GM18861 (cell line): ENCODE measurements at regions not wholly inside any gene's neighbourhood (a gene's known extent, or its start where the extent isn't known, plus 50 kb on each side); places are given as distances from the start of the nearest gene placed in this dataset.
"Not testable (repeated sequence)": the region's sequence is repeated elsewhere in the genome, so short reads cannot be mapped to it uniquely, and the experiment has no call there.

Source experiments
- ATAC-seq: cut with Tn5 transposase; IDR thresholded peaks from one replicate; pipeline ENCODE4 v1.9.1; 2021; ENCODE audit not compliant: unreplicated experiment

DNA sequence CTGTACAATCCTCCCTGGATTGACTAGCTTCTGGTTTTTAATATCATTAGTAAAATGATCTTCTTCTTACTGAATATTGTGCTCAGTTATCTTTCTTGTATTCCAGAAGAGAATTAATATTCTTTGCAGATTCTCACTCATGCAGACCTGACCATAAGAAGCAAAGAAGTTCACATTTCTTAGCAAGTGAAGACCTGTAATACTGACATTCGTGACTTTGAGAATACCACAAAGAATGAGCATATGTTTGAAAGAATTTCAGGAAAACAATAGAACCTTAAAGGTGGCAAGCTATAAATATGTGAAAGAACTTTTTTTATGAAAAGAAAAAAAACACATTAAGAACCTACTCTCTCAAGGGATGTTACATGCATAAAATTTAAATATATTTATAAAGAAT is 371.6 kb downstream of the JRKL start:
- no peak for ATAC-seq

DNA sequence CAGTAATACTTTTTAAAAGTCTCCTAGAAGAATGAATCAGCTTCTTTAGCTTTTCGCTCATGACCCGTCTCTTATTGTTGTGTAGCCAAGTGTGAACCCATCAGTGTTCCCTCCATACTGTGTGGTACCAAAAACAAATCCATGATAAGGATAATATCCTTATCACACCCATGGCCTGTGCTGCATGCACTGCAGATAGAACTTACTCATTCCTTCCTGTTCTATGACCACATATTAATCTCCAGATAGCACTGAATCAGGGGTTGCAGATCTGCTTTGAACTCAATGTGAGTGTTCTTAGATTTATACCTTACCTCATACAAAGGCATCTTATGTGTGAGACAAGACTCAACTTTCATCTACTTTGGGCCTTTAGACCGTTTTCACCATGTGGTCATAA is 373.4 kb downstream of the JRKL start:
- no peak for ATAC-seq

GRCh38 chr11:96778272-96778671 is 388.5 kb downstream of the JRKL start:
- ATAC-seq: no peak

GRCh38 chr11:96779030-96779429 is 389.2 kb downstream of the JRKL start:
- no peak for ATAC-seq

- ATAC-seq: no peak
Observed at GRCh38 chr11:96781082-96781481, 391.3 kb downstream of the JRKL start.

DNA sequence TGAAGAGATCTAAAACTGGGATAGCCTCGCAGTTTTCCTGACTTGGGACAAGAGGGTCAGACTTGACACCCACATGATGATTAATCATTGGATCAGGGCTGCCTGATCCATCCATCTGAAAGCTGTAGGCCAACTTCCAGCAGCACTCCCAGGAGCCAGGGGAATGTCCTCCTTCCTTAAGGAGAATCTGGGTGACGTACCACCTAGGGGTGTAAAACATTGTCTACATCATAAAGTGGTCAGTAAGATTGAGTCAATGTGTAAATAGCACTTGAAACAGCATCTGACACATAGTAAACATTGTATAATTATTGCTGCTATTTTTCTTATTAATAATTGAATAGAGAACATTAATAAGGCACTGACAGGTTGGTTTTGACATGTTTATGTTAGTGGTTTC is 392.8 kb downstream of the JRKL start:
- no peak for ATAC-seq

GRCh38 chr11:96783311-96783710 is 393.5 kb downstream of the JRKL start:
- ATAC-seq: no peak

DNA sequence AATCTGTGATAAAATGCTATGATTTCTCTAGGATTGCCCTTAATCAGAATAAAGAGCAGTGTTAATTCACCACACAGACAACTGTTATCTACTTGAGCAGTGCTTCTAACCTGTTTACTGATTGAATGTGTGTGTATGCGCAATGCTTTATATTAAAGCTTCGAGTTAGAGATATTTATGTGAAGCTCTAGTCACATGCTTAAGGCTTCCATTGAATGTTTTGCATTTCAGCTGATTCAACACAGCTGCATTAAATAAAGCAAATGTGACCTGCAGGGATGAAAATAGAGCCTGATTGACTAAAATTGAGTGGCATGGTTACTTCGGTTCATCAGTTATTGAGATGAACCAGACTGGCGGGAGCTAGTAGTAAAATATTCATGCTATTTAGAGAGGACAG is 395.3 kb downstream of the JRKL start:
- ATAC-seq: no peak

GRCh38 chr11:96794152-96794551 is 404.3 kb downstream of the JRKL start:
- ATAC-seq: no peak

DNA sequence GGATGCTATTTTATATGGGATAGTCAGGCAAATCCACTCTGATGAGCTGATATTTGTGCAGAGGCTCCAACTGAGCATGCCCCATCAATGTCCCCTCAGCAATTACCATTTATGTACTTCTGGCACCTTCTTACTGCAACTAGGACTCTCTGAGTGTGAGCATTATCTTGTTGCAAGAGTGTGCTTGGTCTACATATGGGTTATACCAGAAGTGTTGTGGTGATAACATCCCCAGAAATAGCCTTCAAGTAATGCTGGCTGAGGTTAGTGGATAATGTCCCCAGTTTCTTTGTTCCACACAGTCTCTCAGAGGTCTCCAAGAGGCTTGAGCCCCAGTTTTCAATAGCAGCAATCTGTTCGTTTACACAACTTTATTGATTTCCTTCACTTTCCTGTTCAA is 408.6 kb downstream of the JRKL start:
- no peak for ATAC-seq

DNA sequence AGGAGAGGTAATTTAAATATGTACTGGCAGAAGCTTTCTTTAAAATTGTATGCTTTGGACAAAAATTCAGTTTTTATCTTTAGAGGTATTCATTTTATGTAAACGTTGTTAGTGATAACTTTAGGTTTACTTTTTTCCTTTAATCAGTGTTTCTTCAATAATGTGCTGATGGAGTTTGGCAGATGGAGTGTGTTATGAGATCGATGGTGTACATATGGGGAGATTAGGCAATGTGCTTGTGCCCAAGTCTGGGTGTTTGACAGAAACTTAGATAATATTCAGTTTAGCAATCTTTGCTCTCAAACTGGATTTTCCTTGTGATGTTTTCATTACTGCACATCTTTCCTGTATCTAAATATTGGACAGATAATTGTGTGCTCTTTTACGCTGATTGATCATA is 425.4 kb downstream of the JRKL start:
- ATAC-seq: no peak

DNA sequence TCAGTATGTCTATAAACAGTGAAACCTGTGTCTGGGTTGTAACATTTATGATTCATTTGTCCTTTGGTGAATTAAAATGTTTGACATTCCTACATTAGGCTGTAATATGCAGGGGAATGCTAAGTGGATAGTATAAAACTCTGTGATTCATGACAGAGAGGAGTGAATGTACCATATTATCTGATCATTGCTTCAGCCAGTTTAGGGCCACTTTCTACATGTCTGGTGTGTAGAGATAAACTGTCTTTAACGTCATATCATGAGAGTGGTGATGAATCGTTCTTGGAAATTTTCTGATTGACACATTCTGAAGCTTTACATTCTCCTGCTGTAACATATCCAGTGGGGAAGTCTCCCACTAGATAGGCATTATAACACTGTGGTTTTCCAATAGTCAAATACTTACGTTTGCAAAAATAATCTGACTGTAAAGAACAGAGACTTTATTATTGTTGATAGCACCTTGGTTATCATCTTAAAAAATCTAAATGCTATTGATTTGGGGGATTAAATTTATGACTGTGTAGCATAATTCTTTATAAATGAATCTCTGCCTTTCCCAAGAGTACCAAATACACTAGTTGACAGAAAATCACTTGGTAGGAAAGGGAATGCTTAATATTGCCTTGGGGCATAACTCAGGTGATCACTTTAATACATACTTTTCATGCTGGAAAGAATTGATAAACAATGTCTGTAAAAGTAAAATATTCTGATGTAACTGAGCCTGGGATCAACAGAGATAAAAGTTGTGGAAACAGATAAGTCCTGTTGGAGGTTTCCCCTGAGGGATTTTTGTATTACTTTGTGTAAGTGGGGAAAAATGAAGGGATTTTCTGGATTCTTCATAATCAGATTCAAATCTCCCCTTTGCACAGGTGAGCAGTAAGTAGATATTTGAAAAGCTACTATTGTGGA is 427.9 kb downstream of the JRKL start:
- no peak for ATAC-seq

DNA sequence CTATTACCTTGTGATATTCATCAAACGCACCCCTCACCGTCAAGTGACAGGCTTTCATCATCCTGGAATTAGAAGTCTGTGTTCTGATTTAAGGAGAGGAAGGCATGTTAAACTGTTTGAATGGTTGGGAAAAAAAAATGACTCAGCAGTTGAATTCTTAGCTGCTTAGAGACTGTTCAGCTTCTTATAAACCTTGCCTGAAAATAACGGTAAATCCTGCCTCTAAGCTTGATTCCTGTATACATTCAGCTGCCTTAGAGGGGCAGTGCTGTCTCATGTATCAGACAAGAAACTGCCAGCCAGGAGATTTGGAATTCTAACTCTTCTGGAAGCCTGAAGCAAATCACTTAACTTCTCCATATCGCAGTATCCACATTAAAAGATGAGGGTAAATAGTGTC is 437.4 kb downstream of the JRKL start:
- ATAC-seq: no peak

DNA sequence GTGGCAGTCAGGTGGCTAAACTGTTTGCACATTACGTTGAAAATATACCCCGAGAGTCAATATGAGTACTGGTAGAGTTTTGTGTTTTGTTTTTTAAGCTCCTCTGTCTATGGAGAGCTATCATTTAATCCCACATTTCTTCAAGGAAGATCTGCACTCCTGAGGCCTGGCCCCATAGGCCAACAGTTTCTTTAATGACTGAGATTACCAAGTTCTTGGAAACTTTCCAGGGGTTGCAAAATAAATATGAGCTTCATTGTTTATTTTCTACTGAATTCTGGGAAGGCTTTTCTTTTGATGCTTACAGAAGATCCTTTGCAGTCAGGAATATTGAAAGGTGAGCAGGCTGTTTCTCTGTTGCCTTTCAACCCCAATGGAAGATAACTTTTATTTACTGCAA is 452.0 kb downstream of the JRKL start:
- no peak for ATAC-seq

DNA sequence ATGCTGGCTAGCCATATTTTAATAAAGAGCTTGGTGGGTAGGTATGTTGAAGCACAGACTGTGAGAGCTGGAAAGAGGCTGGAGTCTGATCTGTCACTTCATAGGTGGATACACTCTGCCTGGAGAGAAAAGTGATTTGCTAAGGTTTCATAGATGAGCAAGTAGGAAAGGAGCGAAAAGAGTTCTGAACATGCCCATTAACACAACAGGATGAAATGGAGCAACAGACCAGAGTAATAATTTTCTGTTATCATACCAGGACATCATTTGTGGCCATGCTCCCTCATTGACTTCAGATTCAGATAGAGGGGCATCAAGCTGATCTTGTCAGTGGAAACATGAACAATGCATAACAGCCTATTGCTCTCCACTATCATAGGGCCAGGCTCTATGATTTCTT is 452.9 kb downstream of the JRKL start:
- no peak for ATAC-seq

GRCh38 chr11:96854425-96854824 is 464.6 kb downstream of the JRKL start:
- ATAC-seq: no peak

DNA sequence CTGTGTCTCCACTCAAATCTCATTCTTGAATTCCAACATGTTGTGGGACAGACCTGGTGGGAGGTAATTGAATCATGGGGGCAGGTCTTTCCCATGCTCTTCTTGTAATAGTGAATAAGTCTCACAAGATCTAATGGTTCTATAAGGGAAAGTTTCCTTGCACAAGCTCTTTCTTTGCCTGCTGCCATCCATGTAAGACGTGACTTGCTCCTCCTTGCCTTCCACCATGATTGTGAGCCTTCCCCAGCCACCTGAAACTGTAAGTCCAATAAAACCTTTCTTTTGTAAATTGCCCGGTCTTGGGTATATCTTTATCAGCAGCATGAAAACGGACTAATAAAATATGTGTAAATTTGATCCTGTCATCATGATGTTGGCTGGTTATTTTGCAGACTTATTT is 471.9 kb downstream of the JRKL start:
- not testable (repeated sequence) for ATAC-seq

DNA sequence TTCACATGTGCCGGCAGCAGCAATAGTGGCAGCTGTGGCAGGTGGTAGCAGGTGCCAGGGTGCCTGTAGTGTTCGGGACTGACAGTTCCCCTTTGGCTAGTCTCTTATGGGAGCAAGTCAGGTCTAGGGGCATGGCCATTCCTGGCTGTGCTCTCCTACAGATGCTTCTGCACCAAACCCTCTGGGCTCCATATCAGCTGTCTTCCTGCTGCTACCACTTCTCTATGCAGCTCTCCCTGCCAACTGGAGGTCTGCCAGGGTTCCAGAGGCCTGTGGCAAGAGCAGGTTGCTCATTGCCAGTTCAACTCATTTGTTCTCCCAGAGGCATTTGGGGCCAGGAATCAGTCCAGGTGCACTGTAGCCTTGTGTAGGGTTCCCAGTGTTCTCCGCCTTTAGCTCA is 473.7 kb downstream of the JRKL start:
- no peak for ATAC-seq

GRCh38 chr11:96865020-96865419 is 475.2 kb downstream of the JRKL start:
- no peak for ATAC-seq

DNA sequence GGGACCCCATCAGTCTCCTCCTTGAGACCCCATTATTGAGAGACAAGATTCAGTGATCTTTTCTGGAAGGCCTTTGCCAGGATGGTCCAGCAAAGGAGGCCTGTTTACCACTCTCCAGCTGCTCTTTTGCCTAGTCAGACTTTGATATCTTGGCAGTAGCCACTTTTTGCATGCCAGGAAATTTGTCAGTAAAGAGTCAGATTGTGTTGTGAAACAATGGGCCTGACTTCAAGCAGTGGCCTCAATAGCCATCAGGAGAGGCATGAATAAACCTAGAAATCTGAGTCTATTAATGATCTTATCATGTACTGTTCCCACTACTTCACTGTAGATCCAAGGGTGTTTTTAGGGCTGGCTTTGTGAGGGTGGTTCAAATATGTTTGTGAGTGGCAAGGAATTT is 479.4 kb downstream of the JRKL start:
- no peak for ATAC-seq

DNA sequence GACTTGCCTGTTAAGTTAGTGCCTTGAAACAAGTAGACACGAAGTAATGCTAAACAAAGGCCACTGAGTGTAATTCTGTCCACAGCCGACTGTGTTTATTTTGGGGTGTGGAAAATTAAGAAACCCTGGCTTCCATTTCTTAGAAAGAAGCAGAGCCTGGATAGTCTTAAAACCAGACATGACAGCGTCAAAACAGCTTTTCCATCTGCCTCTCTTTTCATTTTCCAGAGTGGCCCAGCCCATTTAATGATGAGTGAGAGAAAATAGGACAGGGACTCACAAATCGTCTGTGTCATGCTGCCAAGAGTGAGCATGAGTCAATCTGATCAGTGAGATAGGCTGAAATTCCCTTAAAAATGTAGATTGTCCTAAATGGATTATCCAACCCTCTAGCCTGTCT is 485.9 kb downstream of the JRKL start:
- ATAC-seq: no peak

- no peak for ATAC-seq
Observed at GRCh38 chr11:96878299-96879051, 488.7 kb downstream of the JRKL start.
